HG02642 (cell line): ENCODE measurements at regions not wholly inside any gene's neighbourhood (a gene's known extent, or its start where the extent isn't known, plus 50 kb on each side); places are given as distances from the start of the nearest gene placed in this dataset.
"Not testable (repeated sequence)": the region's sequence is repeated elsewhere in the genome, so short reads cannot be mapped to it uniquely, and the experiment has no call there.

Experiments used
- ATAC-seq: cut with Tn5 transposase; IDR thresholded peaks from one replicate; pipeline ENCODE4 v1.9.1; 2021; ENCODE audit warnings: mild to moderate bottlenecking; ENCODE audit not compliant: unreplicated experiment, poor library complexity

- no peak for ATAC-seq
Measured at GRCh38 chr14:71449316-71450055, 482.7 kb upstream of the RGS6 start.

GRCh38 chr14:71451501-71451900 lies 480.7 kb upstream of the RGS6 start:
- ATAC-seq, result no peak

GRCh38 chr14:71452539-71452938 lies 479.7 kb upstream of the RGS6 start:
- ATAC-seq, result no peak

- ATAC-seq, result no peak
Measured at GRCh38 chr14:71452987-71453386, 479.2 kb upstream of the RGS6 start.

GRCh38 chr14:71454010-71454409 lies 478.2 kb upstream of the RGS6 start:
- no peak for ATAC-seq

GRCh38 chr14:71454513-71455332 lies 477.5 kb upstream of the RGS6 start:
- ATAC-seq, result no peak

- no peak for ATAC-seq
Measured at GRCh38 chr14:71460091-71460490, 472.1 kb upstream of the RGS6 start.

- not testable (repeated sequence) for ATAC-seq
Measured at GRCh38 chr14:71461617-71462016, 470.6 kb upstream of the RGS6 start.

GRCh38 chr14:71463807-71464206 lies 468.4 kb upstream of the RGS6 start:
- ATAC-seq, result no peak

GRCh38 chr14:71464840-71465239 lies 467.4 kb upstream of the RGS6 start:
- no peak for ATAC-seq

GRCh38 chr14:71465316-71465715 lies 466.9 kb upstream of the RGS6 start:
- no peak for ATAC-seq

- no peak for ATAC-seq
Measured at GRCh38 chr14:71466251-71466650, 466.0 kb upstream of the RGS6 start.

- no peak for ATAC-seq
Measured at GRCh38 chr14:71466946-71467345, 465.3 kb upstream of the RGS6 start.

- ATAC-seq, result no peak
Measured at GRCh38 chr14:71467361-71467811, 464.8 kb upstream of the RGS6 start.

GRCh38 chr14:71468701-71469100 lies 463.5 kb upstream of the RGS6 start:
- no peak for ATAC-seq

- no peak for ATAC-seq
Measured at GRCh38 chr14:71469643-71470335, 462.4 kb upstream of the RGS6 start.

- ATAC-seq, result no peak
Measured at GRCh38 chr14:71471634-71472355, 460.4 kb upstream of the RGS6 start.

GRCh38 chr14:71472356-71473340 lies 459.6 kb upstream of the RGS6 start:
- ATAC-seq, result peak; percentile 53

GRCh38 chr14:71473843-71474242 lies 458.4 kb upstream of the RGS6 start:
- ATAC-seq, result no peak
